ENCODE measurements at regions not wholly inside any gene's neighbourhood (a gene's known extent, or its start where the extent isn't known, plus 50 kb on each side); places are given as distances from the start of the nearest gene placed in this dataset.

DNA sequence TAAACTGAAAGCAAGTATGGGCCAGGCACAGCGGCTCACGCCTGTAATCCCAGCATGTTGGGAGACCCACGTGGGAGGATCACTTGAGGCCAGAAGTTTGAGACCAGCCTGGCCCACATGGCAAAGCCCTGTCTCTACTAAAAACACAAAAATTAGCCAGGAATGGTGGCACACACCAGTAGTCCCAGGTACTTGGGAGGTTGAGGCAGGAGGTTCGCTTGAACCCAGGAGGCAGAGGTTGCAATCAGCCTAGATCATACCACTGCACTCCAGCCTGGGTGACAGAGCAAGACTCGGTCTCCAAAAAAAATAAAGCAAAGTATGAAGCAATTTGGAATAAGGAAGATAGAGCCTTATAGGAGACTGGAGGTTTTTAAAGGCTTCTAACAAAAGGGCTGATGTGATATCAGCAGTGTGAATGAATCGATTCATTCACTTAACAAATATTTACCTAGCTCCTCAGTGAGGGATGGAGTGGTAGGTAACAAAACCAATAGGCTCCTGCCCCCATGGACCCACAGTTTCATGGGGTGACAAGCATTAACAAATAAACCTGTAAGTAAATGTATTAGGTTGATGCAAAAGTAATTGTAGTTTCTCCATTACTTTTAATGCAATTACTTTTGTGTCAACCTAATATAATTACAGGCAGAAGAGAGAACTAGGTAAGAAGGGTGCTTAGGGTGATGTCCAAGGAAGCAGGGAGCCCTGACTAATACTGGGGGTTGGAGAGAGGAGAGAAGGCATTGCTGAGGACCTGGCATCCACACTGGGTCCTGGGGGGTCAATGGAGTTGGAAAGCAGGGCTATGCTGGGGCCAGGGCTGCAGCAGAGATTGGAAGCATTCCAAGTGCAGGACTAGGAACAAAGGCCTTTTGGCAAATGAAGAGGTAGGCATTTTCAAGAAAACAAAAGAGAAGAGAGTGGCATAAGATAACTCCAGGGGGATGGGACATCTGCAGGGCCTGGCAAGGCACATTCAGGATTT is 195.4 kb upstream of the ARL4C start:
- H3K4me3 ChIP-seq (ENCODE audit: low read depth, low read length, poor library complexity, severe bottlenecking): no peak overlapping the region
- H3K27ac ChIP-seq (ENCODE audit: low read depth, low read length, poor library complexity, severe bottlenecking): no peak overlapping the region
- H3K9me3 ChIP-seq (ENCODE audit: low read length): no peaks in the 10 kb centered on the region
- H3K9me2 ChIP-seq (ENCODE audit: low read depth, low read length): no peaks in the 10 kb centered on the region
- no peaks in the 10 kb centered on the region for H3F3A ChIP-seq (ENCODE audit: insufficient read depth, low read length)
- no peak overlapping the region for H3K9ac ChIP-seq (ENCODE audit: low read length)
- no peaks in the 10 kb centered on the region for H3K4me1 ChIP-seq (ENCODE audit: insufficient read depth, low read length, severe bottlenecking)
- H2AFZ ChIP-seq (ENCODE audit: low read length): no peak overlapping the region
- no peak overlapping the region for H3K4me2 ChIP-seq (ENCODE audit: low read length)
- no peaks in the 10 kb centered on the region for H3K36me3 ChIP-seq (ENCODE audit: insufficient read depth, low read length)
- no peaks in the 10 kb centered on the region for H3K27me3 ChIP-seq (ENCODE audit: insufficient read depth, low read length)
- H4K20me1 ChIP-seq (ENCODE audit: insufficient read depth, low read length): no peaks in the 10 kb centered on the region
- no peaks in the 10 kb centered on the region for H3K79me2 ChIP-seq (ENCODE audit: insufficient read depth, low read length)
- TF ChIP-seq, protein P1, sequence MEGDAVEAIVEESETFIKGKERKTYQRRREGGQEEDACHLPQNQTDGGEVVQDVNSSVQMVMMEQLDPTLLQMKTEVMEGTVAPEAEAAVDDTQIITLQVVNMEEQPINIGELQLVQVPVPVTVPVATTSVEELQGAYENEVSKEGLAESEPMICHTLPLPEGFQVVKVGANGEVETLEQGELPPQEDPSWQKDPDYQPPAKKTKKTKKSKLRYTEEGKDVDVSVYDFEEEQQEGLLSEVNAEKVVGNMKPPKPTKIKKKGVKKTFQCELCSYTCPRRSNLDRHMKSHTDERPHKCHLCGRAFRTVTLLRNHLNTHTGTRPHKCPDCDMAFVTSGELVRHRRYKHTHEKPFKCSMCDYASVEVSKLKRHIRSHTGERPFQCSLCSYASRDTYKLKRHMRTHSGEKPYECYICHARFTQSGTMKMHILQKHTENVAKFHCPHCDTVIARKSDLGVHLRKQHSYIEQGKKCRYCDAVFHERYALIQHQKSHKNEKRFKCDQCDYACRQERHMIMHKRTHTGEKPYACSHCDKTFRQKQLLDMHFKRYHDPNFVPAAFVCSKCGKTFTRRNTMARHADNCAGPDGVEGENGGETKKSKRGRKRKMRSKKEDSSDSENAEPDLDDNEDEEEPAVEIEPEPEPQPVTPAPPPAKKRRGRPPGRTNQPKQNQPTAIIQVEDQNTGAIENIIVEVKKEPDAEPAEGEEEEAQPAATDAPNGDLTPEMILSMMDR (IDR thresholded peaks at IDR 0.05; ENCODE audit: low read length): no peak
- TF ChIP-seq EZH2 (IDR thresholded peaks at IDR 0.05; ENCODE audit: borderline replicate concordance, low read length): no peak

DNA sequence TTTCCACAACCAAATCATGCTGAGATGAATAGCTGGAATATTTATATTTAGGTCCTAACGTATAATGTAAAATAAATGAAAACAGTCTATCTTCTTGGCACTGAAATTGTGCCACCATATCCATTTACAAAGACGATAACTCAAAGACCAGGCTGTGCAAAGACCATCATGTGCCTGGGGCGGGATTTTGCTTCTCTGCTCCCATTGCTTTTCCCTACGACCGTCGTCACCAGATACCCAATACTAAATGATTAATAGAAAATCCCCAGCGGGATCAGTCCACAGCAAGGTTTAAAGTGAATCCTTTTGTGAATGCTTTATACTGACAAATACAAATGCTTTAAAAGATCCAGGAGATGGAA is 194.3 kb upstream of the ARL4C start:
- Histone ChIP-seq H3K9me2 (ENCODE audit: low read depth, low read length) (no peaks in the 10 kb centered on the region), H4K20me1 (ENCODE audit: insufficient read depth, low read length) (no peaks in the 10 kb centered on the region), H3K4me2 (ENCODE audit: low read length) (no peak overlapping the region), H3K27me3 (ENCODE audit: insufficient read depth, low read length) (no peaks in the 10 kb centered on the region), H2AFZ (ENCODE audit: low read length) (no peak overlapping the region), H3K4me1 (ENCODE audit: insufficient read depth, low read length, severe bottlenecking) (no peaks in the 10 kb centered on the region), H3K9ac (ENCODE audit: low read length) (no peak overlapping the region), H3K9me3 (ENCODE audit: low read length) (no peaks in the 10 kb centered on the region), H3K4me3 (ENCODE audit: low read depth, low read length, poor library complexity, severe bottlenecking) (no peak overlapping the region), H3K27ac (ENCODE audit: low read depth, low read length, poor library complexity, severe bottlenecking) (no peak overlapping the region), H3K36me3 (ENCODE audit: insufficient read depth, low read length) (no peaks in the 10 kb centered on the region), H3F3A (ENCODE audit: insufficient read depth, low read length) (no peaks in the 10 kb centered on the region), H3K79me2 (ENCODE audit: insufficient read depth, low read length) (no peaks in the 10 kb centered on the region)
- no peak for TF ChIP-seq EZH2 (IDR thresholded peaks at IDR 0.05; ENCODE audit: borderline replicate concordance, low read length)
- TF ChIP-seq, protein P1 (IDR thresholded peaks at IDR 0.05; ENCODE audit: low read length): no peak

DNA sequence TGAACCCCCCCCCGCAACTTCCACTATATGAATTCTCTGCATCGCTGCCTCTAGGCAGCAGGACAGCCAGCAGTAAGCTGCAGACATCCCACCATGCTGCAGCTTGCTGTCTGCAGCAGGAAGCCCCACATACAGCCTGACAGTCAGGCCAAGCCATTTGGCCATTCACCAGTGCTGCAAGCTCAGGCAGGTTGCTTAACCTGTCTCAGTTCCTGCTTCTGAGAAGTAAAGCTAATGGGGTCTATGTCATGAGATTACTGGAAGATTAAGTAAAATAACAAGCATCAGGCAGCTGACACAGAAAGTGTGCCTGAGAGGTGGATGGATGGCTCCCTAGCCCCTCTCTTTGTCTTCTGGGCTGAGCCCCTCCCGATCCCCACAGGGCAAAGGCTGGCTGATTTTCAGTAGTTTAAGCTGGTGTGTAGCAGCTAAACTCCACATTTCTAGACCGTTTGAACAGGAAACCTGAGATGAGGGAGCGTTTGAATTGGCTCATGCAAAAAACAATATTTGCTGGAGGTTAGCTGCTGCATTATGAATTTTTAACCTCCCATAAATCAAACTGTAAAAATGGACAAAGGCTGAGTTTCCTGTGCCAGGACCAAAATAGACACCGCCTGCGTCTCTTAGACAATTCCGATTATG is 193.8 kb upstream of the ARL4C start:
- TF ChIP-seq, protein P1 (IDR thresholded peaks at IDR 0.05; ENCODE audit: low read length): no peak
- TF ChIP-seq EZH2 (IDR thresholded peaks at IDR 0.05; ENCODE audit: borderline replicate concordance, low read length): no peak
- Histone ChIP-seq H3F3A (ENCODE audit: insufficient read depth, low read length) (no peaks in the 10 kb centered on the region), H3K27ac (ENCODE audit: low read depth, low read length, poor library complexity, severe bottlenecking) (no peak overlapping the region), H3K36me3 (ENCODE audit: insufficient read depth, low read length) (no peaks in the 10 kb centered on the region), H4K20me1 (ENCODE audit: insufficient read depth, low read length) (no peaks in the 10 kb centered on the region), H3K4me2 (ENCODE audit: low read length) (no peak overlapping the region), H3K9me2 (ENCODE audit: low read depth, low read length) (no peaks in the 10 kb centered on the region), H3K9ac (ENCODE audit: low read length) (no peak overlapping the region), H3K4me1 (ENCODE audit: insufficient read depth, low read length, severe bottlenecking) (no peaks in the 10 kb centered on the region), H3K79me2 (ENCODE audit: insufficient read depth, low read length) (no peaks in the 10 kb centered on the region), H3K27me3 (ENCODE audit: insufficient read depth, low read length) (no peaks in the 10 kb centered on the region), H3K4me3 (ENCODE audit: low read depth, low read length, poor library complexity, severe bottlenecking) (no peak overlapping the region), H3K9me3 (ENCODE audit: low read length) (no peaks in the 10 kb centered on the region), H2AFZ (ENCODE audit: low read length) (no peak overlapping the region)

All from OCI-LY1 (cell line).